ENCODE measurements at regions not wholly inside any gene's neighbourhood (a gene's known extent, or its start where the extent isn't known, plus 50 kb on each side); places are given as distances from the start of the nearest gene placed in this dataset.

DNA sequence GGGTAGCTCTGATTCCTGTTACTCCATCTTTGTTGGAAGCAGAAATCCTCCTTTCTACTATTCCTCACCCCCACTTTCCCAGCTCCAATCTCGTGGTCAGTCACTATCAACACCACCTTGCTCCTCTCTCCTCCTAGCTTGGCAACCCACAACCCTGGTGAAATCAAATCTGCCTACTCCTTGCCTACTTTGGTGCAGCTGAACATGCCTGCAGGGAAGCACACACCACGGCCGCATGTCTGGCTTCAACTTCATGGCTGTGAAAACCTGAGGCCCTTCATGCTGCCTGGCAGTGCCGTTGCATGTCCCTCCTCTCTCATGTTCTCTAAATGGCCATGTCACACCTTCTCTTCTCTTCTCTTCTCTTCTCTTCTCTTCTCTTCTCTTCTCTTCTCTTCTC, 112.4 kb upstream of the FOXA2 start:
- H3K4me3 Mint-ChIP-seq (ENCODE audit: unreplicated experiment): no peak overlapping the region
- H3K27ac Mint-ChIP-seq (ENCODE audit: unreplicated experiment): no peak overlapping the region
- DNase-seq: no peak
- H3K9me3 Mint-ChIP-seq (ENCODE audit: unreplicated experiment): peaks cover 1% of the 10 kb centered on the region
- TF ChIP-seq, protein P1, sequence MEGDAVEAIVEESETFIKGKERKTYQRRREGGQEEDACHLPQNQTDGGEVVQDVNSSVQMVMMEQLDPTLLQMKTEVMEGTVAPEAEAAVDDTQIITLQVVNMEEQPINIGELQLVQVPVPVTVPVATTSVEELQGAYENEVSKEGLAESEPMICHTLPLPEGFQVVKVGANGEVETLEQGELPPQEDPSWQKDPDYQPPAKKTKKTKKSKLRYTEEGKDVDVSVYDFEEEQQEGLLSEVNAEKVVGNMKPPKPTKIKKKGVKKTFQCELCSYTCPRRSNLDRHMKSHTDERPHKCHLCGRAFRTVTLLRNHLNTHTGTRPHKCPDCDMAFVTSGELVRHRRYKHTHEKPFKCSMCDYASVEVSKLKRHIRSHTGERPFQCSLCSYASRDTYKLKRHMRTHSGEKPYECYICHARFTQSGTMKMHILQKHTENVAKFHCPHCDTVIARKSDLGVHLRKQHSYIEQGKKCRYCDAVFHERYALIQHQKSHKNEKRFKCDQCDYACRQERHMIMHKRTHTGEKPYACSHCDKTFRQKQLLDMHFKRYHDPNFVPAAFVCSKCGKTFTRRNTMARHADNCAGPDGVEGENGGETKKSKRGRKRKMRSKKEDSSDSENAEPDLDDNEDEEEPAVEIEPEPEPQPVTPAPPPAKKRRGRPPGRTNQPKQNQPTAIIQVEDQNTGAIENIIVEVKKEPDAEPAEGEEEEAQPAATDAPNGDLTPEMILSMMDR (IDR thresholded peaks at IDR 0.05; ENCODE audit: partially characterized antibody, unreplicated experiment): no peak
- H3K27me3 Mint-ChIP-seq (ENCODE audit: unreplicated experiment): no peaks in the 10 kb centered on the region
- no peaks in the 10 kb centered on the region for H3K4me1 Mint-ChIP-seq (ENCODE audit: low read depth, unreplicated experiment)
- H3K36me3 Mint-ChIP-seq (ENCODE audit: unreplicated experiment): no peaks in the 10 kb centered on the region

DNA sequence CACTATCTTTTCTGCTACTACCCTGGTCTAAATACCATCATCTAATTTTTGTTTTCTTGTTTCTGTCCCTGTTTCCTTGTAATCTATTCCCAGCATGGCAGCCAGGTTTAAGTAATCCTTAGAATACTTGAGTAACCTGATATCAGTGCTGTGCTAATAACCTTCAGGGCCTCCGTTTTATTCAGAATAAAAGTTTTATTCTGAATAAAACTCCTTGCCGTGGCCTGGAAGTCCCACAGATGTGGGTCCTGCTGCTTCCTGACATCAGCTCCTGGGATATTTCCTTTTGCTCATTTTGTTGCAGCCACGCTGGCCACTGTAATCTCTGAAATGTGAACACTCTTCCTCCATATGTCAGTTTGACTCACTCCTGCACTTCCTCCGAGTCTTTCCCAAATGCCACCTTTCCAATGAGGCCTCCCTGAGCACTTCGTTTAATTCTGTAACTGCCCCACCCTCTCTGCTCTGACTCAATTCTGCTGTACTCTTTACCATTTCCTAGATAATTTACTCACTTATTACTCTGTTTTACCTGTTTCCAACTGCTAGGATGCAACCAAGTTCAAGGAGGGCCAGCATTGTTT, 114.0 kb upstream of the FOXA2 start:
- peaks cover 3% of the 10 kb centered on the region for H3K27me3 Mint-ChIP-seq (ENCODE audit: unreplicated experiment)
- H3K9me3 Mint-ChIP-seq (ENCODE audit: unreplicated experiment): peaks cover 1% of the 10 kb centered on the region
- no peaks in the 10 kb centered on the region for H3K36me3 Mint-ChIP-seq (ENCODE audit: unreplicated experiment)
- H3K4me3 Mint-ChIP-seq (ENCODE audit: unreplicated experiment): no peak overlapping the region
- H3K27ac Mint-ChIP-seq (ENCODE audit: unreplicated experiment): no peak overlapping the region
- TF ChIP-seq, protein P1 (IDR thresholded peaks at IDR 0.05; ENCODE audit: partially characterized antibody, unreplicated experiment): no peak
- no peaks in the 10 kb centered on the region for H3K4me1 Mint-ChIP-seq (ENCODE audit: low read depth, unreplicated experiment)
- no peak for DNase-seq

DNA sequence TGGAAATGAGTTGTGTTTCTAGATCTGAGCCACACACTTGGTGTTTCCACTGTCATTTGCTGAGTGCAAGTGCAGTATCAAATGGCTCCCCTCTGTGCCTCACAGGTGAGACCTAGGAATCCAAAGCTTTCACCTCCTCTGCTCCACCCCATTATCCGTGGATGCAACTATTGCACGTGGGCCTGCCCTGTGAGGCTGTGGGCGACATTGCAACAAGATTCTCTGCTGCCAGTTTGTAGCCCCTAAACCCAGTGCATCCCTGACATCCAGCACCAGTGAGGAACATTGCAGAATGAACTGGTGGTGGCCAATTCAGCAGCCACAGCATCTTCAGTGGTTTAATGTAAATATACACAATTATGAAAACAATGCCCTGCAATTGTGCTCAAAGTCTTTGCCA, 115.0 kb upstream of the FOXA2 start:
- TF ChIP-seq, protein P1 (IDR thresholded peaks at IDR 0.05; ENCODE audit: partially characterized antibody, unreplicated experiment): no peak
- Mint-ChIP-seq H3K36me3 (ENCODE audit: unreplicated experiment) (no peaks in the 10 kb centered on the region), H3K27me3 (ENCODE audit: unreplicated experiment) (peaks cover 3% of the 10 kb centered on the region)

DNA sequence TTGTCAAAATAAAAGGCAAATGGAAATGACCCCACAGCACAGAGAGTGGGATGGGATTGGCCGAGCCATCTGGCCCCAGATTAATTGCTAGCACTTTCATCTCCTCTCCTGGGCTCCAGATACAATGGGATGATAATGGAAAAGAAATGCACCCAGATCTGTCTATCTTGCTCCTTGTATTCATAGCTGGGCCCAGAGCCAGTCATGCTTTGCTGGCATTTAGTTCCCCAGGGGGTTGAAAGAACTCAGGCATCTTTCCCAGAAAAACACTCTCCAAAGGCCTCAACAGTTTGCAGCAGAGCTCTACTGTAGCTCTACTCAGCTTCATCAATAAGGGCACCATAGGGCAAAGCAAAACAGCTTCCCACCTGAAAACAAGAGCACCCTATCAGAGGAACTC, 116.0 kb upstream of the FOXA2 start:
- Mint-ChIP-seq H3K27ac (ENCODE audit: unreplicated experiment) (no peak overlapping the region), H3K4me3 (ENCODE audit: unreplicated experiment) (no peak overlapping the region), H3K27me3 (ENCODE audit: unreplicated experiment) (peaks cover 3% of the 10 kb centered on the region), H3K36me3 (ENCODE audit: unreplicated experiment) (no peaks in the 10 kb centered on the region), H3K9me3 (ENCODE audit: unreplicated experiment) (no peaks in the 10 kb centered on the region), H3K4me1 (ENCODE audit: low read depth, unreplicated experiment) (no peaks in the 10 kb centered on the region)
- no peak for DNase-seq
- TF ChIP-seq, protein P1 (IDR thresholded peaks at IDR 0.05; ENCODE audit: partially characterized antibody, unreplicated experiment): no peak

More for the DNA sequence above, 115.0 kb upstream of the FOXA2 start:
- Mint-ChIP-seq H3K27ac (ENCODE audit: unreplicated experiment) (no peak overlapping the region), H3K9me3 (ENCODE audit: unreplicated experiment) (no peaks in the 10 kb centered on the region), H3K4me3 (ENCODE audit: unreplicated experiment) (no peak overlapping the region), H3K4me1 (ENCODE audit: low read depth, unreplicated experiment) (no peaks in the 10 kb centered on the region)
- no peak for DNase-seq

DNA sequence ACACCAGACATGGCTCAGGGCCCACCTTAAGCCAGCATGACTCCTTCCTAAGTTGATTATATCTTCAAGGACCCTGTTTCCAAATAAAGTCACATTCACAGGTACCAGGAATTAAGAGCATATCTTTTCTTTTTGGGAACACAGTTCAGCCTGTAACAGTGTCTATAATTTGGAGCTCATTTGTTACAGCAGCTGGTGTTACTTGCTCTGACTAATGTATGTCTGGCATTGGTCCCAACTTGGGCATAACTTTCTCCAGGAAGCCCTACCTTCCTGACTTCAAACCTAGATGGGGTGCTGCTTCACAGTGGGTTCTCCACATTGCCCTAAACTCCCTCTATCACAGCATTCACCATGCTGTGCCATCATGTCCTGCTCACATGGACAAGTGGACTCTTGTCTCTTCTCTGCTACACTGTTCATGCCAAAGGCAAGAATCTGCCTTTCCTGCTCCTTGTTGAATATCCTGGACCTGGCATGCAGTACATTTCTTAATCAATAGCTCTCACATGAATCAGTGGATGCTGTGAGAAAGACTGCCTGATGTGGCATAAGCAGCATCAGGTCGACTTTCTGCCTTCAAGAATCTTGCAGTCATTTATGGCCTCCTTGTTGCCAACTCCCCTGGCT, 117.4 kb upstream of the FOXA2 start:
- Mint-ChIP-seq H3K4me1 (ENCODE audit: low read depth, unreplicated experiment) (no peaks in the 10 kb centered on the region), H3K27ac (ENCODE audit: unreplicated experiment) (no peak overlapping the region), H3K36me3 (ENCODE audit: unreplicated experiment) (no peaks in the 10 kb centered on the region), H3K4me3 (ENCODE audit: unreplicated experiment) (no peak overlapping the region), H3K9me3 (ENCODE audit: unreplicated experiment) (no peaks in the 10 kb centered on the region), H3K27me3 (ENCODE audit: unreplicated experiment) (peaks cover 3% of the 10 kb centered on the region)
- no peak for DNase-seq
- TF ChIP-seq, protein P1 (IDR thresholded peaks at IDR 0.05; ENCODE audit: partially characterized antibody, unreplicated experiment): no peak

Data from glutamatergic neuron (in vitro differentiated cells).